ENCODE measurements at regions not wholly inside any gene's neighbourhood (a gene's known extent, or its start where the extent isn't known, plus 50 kb on each side); places are given as distances from the start of the nearest gene placed in this dataset.

DNA sequence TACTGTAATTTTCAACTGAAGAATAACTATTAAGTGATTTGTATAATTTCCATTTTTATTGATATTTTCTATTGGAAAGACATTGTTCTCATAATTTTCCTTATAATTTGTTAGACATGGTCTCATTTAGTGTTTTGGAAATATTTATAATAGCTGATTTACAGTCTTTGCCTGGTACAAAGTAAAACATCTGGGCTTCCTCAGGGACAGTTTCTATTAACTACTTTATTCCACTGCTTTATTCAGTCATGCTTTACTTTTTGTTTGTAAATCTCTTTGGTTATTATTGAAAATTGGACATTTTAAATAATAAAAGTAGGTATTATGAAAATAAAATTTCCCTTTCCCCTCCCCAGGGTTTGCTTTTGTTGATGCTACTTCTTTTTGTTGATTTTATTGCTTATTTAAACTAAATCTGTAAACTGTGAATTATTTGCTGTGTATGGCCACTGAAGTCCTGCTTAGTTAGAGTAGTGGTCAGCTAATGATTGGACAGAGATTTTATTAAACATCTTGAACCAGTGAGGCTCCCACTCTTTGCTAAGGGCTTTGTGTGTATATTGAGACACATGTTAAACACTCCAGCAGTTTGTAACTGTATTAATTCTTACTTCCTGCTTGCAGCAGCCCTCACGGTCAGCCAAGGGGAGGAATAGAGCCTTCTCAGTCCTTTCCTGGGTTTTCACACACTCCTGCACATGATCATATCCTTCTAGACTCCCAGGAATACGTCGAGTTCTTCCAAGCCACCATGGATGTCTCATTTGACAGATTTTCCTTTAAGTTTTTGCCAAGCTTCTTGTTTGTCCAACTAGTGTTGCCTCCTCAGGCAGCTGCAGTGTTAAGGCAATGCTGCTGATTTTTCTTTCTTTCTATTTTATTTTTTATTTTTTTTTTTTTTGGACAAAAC is 994.6 kb upstream of the PRMT6 start:
- no peak for DNase-seq (ENCODE audit: low read depth in 2 of 2)

DNA sequence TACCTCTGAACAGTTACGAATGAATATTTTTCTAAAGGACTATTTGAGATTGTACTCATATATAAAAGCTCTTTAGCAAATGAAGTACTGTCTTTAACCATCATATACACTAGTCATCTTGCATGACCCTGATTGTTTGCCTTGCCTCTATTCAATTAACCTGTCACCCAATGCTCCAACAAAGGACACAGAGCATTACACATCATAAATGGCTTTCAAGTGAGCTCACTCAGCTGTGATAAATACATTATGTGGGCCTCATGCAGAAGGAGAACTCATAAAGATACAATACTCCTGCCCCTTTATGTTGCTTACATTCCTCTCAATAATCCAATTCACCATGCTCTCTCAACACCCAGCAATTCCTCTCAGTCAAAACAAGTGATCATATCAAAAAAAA is 993.0 kb upstream of the PRMT6 start:
- no peak for DNase-seq (ENCODE audit: low read depth in 2 of 2)

DNA sequence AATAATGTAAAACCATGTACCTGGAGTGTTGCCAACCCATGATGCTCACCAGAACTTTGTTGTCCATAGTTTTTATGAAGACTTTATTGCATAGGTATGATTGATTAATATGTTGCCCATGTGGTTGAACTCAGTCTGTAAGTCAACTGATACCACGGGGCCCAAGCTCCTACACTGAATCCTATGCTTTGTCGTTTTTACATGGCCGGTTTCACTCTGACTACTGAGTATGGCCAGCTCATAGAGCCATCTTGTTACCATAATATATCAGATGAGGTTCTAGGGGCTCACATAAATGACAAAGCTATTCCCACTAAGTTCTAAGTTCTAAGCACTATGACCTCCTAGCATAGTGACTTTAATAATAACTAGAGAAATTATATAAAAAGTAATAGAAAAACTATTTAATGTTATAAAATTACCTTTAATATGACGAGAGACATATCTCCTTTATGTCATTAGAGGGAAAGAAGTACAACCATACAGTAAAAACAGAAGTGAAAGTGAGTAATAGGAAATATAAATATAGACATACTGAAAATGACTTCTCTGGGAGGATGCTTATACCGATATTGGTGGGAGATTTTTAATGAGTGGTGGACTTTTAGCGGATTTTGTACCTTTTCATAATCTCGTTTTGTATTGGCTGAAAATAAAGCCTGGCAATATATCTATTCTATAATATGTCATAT is 983.4 kb upstream of the PRMT6 start:
- no peak for DNase-seq (ENCODE audit: low read depth in 2 of 2)

DNA sequence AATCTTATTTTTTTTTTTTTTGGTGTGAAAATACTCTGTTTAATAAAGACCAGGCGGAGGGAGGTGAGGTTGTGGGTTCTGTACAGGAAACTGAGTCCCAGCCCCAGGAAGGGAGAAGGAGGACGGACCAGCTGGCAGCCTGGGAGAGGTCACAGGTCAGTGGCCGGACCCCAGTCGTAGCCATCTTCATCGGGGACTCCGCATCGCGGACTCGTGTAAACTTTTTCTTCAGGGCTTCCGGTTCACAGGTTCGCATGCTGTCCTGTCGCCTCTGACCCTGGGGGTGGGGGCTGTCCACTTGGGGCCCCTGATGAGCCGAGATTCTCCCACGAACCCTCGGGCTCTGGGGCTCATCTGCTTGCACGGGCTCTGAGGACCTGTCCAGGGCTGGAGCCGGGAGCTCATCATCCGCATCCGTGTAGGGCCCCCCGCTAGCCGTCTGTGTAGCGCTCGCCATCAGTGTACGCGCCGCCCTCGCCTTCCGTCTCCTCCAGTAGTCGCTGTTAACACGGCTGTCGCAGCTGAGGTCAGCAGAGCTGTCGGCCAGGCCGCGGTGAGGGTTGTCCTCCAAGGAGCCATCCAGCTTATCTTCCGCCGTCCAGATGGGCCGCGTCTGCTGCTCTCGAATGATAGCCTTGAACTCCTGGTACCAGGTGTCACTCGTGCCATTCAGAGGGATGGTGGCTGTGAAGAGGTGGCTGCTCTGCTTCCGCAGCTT is 975.7 kb upstream of the PRMT6 start:
- no peak for DNase-seq (ENCODE audit: low read depth in 2 of 2)

DNA sequence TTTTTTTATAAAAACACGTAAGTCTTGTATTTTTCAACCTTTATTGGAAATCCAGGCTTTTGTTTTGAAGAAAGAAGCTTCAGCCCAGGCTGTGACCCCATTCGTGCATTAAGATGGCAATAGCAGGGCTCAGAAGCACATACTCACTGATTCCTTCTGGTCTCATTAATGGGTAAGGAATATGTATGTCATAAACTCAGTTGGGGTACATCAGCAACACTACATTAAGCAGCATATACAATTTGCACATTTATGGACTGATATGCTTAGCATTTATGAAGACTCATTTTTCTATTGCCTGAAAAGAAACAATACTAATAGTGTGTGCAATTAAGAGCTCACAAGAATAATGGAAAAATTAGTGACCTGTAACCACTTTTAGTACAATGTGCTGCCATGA is 945.4 kb upstream of the PRMT6 start:
- DNase-seq (ENCODE audit: low read depth in 2 of 2), result no peak

DNA sequence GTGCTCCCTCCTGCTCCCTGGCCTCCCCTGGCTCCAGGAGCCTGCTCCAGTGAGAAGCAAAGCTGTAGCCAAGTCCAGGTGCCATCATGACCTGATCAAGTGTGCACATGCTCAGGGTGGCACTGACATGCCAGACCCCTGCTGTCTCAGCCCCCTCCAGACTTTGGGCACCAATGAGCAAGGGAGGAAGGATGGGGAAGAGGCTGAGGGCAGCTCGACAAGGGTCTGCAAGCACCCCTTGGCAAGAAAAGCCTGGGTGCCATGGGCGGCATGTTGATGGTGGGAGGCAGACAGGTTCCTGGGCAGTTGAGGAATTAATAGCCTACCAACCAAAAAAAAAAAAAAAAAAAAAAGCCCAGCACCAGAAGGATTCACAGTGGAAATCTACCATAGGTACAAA is 942.6 kb upstream of the PRMT6 start:
- no peak for DNase-seq (ENCODE audit: low read depth in 2 of 2)

DNA sequence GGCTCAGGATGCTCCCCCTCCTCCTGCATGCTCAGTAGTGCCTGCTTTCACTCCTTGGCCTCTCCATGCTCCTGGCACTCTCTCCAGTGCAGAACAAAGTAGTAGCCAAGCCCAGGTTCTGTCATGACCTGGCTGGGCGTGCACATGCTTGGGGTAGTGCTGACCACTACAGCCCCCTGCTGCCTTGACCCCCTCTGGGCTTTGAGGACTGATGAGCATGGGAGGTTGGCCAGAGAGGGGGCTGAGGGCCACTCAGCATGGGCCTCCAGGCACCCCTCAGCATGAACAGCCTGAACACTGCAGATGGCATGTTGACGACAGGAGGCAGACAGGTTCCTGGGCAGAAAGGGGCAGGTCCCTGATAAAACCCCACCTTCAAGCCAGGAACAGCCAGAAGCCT is 935.7 kb upstream of the PRMT6 start:
- no peak for DNase-seq (ENCODE audit: low read depth in 2 of 2)

DNA sequence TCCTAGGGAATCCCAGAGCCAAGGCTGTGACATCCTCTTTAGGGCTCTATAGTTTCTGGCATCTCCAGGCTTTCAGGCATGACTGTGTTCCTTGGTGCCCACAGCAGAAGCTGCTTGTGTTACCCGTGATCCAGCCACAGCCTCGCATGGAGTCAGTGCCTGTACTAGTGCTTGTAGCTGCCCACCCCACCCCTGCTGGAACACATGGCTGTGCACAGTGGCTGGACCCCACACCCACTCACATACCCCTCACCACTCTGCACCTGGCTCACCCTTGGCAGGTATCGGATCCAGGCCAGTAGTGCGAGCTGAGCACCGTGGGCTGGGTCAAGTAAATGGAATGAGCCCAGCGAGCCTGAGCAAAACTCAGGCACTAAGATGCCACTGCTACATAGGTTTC is 934.7 kb upstream of the PRMT6 start:
- no peak for DNase-seq (ENCODE audit: low read depth in 2 of 2)

DNA sequence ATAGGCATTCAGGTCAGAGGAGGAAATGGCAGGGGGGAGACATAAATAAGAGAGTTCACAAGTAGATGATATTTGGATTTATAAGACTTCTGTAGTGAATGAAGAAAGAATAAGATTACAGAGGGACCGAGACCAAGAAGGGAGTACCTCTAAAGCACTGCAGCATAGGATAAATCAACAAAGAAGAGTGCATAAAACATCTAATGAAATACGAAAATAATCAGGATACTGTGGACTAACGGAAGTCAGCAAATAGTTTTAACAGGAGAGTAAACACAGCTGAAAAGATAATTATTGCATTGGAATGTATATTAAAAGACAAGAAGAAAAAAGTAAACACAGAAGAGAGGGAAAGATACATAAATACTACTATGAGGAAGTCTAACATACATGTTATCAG is 921.9 kb upstream of the PRMT6 start:
- DNase-seq (ENCODE audit: low read depth in 2 of 2), result no peak

DNA sequence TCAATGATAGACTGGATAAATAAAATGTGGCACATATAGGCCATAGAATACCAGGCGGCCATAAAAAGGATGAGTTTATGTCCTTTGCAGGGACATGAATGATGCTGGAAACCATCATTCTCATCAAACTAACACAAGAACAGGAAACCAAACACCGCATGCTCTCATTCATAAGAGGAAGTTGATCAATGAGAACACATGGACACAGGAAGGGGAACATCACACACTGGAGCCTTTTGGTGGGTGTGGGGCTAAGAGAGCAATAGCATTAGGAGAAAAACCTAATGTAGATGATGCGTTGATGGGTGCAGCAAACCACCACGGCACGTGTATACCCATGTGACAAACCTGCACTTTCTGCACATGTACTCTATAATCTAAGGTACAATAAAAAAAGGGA is 883.4 kb upstream of the PRMT6 start:
- DNase-seq (ENCODE audit: low read depth in 2 of 2), result no peak

DNA sequence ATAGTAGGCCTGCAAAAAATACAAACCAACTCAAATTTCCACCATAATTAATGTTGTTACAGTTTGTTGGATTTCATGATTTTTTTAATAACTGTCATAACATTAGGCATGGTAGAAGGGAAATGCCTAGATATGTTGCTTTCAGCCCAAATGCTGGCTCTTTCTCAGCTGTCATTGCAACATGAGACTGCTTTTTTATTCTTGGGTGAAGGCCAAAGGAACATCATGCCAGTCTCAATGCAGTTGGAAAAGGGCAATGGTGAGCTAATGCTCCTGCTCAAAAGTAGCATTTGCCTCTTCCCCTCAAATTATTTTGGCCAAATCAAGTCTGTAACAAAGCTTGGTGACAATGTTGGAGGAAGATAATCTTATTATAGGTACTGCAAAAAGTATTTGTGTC is 877.7 kb upstream of the PRMT6 start:
- no peak for DNase-seq (ENCODE audit: low read depth in 2 of 2)

DNA sequence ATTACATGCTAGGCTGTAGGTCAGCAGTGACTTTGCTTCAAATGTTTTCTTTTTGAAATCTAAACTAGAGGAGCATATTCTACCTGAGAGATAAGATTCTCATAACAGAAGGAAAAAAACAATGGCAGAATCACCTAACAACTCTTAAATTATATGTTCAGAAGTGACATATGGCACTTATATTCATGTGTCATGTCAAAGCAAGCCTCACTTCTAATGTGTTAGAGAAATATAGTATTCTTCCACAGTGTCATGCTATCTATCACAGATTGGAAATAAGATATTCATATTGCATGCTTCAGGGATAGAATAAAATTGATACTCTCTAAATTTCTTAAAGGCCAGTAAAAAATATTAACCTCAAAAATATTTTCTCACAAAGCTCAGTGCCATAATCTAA is 874.6 kb upstream of the PRMT6 start:
- no peak for DNase-seq (ENCODE audit: low read depth in 2 of 2)

DNA sequence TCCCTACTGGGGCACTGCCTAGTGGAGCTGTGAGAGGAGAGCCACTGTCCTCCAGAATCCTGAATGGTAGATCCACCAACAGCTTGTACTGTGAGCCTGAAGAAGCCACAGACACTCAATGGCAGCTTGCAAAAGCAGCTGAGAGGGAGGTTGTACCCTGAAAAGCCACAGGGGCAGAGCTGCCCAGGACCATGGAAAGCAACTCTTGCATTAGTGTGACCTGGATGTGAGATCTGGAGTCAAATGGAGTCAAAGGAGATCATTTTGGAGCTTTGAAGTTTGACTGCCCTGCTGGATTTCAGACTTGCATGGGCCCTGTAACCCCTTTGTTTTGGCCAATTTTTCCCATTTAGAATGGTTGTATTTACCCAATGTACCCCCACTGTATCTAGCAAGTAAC is 871.4 kb upstream of the PRMT6 start:
- DNase-seq (ENCODE audit: low read depth in 2 of 2), result no peak

DNA sequence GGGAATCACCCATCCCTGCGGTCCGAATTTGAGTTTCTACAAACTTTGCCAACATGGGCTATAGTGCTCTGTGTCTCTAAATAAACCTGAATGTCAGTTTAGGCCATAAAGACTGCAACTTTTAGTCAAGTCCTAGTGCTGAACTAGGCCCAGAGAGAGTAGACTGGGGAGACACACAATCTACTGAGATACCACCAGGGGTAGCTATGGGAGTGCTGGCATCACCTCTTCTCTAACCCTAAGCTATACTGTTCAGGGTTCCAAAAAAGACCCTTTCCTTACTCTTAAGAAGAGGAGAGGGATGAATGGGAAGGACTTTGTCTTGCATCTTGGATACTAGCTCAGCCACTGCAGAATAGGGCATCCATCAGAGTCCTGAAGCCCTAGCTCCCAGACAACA is 866.7 kb upstream of the PRMT6 start:
- no peak for DNase-seq (ENCODE audit: low read depth in 2 of 2)

DNA sequence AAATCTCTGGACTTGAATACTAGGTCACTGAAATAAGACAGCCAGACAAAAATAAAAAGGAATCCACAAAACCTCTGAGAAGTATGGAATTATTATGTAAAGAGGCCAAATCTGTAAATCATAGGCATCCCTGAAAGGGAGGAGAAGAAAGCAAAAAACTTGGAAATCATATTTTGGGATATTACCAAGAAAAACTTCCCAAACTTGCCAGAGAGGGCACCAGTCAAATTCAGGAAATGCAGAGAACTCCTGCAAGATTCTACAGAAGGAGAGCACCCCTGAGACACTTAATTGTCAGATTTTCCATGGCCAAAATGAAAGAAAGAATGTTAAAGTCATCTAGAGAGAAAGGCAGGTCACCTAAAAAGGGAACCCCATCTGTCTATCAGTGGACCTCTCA is 862.3 kb upstream of the PRMT6 start:
- no peak for DNase-seq (ENCODE audit: low read depth in 2 of 2)

DNA sequence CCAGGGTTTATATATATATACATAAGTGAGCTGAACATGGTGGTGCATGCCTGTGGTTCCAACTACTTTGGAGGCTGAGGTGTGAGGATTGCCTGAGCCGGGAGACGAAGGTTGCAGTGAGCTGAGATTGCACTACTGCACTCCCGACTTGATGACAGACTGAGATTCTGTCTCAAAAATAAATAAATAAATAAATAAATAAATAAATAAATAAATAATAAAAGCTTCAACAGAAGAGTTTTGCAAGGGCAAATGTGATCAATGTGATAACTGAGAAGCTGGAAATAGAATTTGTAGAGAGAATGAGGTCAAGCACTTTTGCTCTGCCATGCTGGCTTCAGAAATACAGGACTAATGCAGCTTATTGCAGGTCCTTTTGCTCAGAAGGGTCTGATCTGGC is 855.8 kb upstream of the PRMT6 start:
- no peak for DNase-seq (ENCODE audit: low read depth in 2 of 2)

DNA sequence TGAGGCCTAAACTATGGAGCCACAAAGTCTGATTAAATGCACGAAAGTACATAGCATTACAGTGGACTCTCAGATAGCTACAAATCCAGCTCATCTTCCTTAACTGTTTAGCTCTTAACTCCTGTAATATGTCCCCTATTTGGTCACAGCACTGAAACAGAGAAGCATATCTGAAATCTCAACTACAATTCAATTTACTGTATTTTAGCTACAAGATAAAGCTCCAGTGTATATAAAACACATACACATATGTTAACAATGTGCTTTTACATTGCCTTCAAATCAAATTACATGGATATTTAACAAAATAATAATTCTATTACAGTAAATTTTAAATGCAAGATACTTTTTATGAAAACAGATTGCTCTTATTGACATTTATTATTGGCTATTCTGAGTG is 849.3 kb upstream of the PRMT6 start:
- no peak for DNase-seq (ENCODE audit: low read depth in 2 of 2)

DNA sequence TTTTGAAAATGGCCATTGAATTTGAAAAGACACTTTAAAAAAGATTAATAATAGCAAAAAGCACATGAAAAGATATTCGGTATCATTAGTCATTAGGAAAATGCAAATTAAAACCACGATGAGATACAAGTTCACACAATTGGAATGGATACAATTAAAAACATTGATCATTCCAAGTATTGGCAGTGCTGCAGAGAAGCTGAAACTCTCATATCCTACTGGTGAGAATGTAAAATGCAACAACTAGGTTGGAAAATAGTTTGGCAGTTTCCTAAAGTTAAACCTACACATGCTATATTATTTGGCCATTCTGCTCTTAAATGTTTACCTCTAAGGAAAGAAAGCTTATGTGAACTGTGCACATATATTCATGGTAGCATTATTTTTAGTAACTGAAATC is 838.7 kb upstream of the PRMT6 start:
- no peak for DNase-seq (ENCODE audit: low read depth in 2 of 2)

DNA sequence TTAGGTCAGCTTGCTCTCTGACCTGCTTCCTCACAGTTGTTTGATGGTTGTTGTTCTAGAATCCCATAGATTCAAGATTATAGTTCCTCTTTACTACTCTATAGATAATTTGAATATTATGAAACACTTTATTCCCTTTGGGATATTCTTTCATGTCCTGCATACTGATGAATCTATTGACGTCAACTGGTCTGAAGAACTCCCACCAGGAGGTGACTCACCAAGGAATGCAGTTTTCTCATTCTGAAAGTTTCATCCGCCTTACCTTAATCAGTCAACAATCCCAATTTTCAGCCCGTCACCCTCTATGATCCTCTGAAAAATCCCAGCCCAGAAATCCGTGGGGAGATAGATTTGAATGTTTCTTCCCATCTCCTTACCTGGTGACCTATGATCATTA is 834.1 kb upstream of the PRMT6 start:
- DNase-seq (ENCODE audit: low read depth in 2 of 2), result no peak

DNA sequence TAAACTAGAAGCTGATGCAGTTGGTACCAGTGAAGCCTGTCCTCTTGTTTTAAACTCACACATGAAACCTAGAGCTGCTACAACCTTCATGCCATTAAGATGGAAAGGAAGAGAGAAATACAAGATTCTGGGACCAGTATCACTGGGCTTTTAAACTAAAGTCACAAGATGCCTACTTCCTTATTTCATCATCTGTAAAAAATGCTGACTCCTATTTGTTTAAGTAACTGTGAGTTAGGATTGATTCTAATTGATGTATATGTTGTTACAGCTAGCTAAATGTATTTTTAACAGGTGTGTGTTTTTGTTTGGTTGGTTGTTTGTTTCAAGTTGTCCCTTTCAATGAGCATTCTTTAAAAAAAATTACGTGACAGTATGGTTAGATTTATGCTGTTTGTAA is 833.3 kb upstream of the PRMT6 start:
- no peak for DNase-seq (ENCODE audit: low read depth in 2 of 2)

DNA sequence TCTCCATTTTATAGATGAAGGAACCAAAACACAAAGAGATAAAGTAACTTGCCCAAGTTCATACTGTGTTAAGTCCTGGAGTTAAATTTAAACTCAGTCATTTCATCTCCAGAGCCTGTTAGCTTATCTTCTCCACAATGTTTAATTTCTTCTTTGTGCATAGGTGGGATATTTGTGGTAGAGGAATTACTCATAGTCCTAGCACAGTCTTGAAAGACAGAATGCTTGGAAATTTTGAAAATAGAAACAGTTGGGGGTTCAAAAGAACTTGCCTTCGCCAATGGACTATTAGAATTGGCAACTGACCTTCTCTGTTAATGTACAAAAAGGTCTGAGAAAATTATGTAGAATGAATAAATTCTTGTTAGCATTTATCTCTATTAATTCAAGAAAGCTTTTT is 832.0 kb upstream of the PRMT6 start:
- no peak for DNase-seq (ENCODE audit: low read depth in 2 of 2)

DNA sequence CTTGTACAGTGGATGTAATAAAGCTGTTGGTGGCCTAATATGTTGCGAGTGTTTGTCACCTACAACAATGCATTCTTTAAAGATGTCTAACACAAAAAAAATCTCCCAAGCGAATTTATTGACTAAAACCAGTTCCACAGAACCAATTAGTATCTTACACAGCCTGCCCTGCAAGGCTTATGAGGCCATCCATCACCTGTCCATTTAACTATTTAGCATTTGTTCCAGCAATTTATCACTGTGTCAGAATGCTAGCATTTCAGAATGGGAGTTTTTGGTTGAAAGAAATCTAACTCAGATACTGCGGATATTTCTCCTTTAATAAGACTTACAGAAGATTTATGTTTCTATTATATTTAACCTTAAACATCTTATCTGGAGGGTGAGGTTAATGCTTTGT is 831.1 kb upstream of the PRMT6 start:
- DNase-seq (ENCODE audit: low read depth in 2 of 2), result no peak

DNA sequence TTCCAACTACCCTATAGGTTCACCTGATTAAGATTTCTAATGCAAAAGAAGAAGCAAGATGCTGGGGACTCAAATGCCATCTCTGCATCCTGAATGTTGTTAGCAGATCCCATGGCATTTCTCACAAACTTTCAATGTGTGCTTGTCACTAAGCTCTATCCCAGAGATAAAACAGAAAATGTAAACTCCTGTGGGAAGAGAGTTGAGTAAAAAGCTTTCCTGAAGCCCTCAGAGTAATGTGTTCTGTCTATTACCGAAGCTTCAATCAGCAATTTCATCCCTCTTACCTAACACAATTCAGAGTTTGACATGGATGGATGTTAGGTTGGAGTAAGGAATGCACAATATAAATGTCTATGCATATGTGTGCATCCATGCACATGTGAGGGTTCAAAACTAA is 829.9 kb upstream of the PRMT6 start:
- no peak for DNase-seq (ENCODE audit: low read depth in 2 of 2)
